ENCODE measurements at regions not wholly inside any gene's neighbourhood (a gene's known extent, or its start where the extent isn't known, plus 50 kb on each side); places are given as distances from the start of the nearest gene placed in this dataset.

DNA sequence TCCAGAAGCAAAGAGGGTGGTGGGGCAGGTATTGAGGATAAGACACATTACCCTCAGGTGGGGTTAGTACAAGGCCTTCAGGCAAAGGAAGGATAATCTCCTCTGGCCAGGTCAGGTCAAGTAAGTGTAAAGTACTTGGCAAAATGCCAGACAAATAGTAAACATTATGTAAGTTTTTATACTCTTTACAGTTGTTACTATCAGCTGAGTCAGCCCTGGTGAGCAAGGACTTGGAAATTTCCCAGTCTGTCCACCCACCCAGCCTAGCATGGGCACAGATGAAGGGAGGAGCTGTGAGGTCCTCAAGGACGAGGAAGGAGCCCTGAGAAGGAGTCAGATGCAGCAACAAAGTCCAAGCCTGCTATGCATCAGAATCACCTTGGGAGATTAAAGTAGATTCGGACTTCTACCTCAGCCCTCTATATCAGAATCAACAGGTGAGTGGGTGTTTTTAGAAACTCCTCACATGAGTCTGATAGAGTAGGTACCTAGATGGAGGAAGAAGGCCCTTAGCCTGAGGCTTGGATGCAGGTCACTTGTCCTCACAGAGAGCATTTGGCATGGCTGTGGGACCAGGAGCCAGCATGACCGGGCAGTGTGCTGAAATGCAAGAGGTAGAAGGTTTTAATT lies 50.2 kb upstream of the BARX1 start:
- no peak for TF ChIP-seq HDGF (IDR thresholded peaks at IDR 0.05; ENCODE audit: borderline replicate concordance)
- TF ChIP-seq ELF4 (IDR thresholded peaks at IDR 0.05), result no peak
- TF ChIP-seq CTBP1 (IDR thresholded peaks at IDR 0.05; ENCODE audit: borderline replicate concordance), result no peak
- no peak for TF ChIP-seq BHLHE40 (IDR thresholded peaks at IDR 0.05; ENCODE audit: borderline replicate concordance)
- no peak for TF ChIP-seq SP1 (IDR thresholded peaks at IDR 0.05)
